Lung (tissue), 11 donors: ENCODE measurements at regions not wholly inside any gene's neighbourhood (a gene's known extent, or its start where the extent isn't known, plus 50 kb on each side); places are given as distances from the start of the nearest gene placed in this dataset.

Experiments
- ATAC-seq: fragments of 200-7000 bp; cut with Tn5 transposase; one replicate; pipeline ENCODE4 v1.9.1; 2020; ENCODE audit warnings: moderate number of reproducible peaks; ENCODE audit not compliant: insufficient read depth, low FRiP score
- DNase-seq, 3 donors: peaks; one replicate each; pipeline ENCODE4 v3.0.0-alpha.2; 2013 to 2017
- H3K27ac ChIP-seq, 2 donors: one replicate each; pipeline ENCODE4 v1.5.1; 2013; ENCODE audit warnings: mild to moderate bottlenecking in 2 of 2, moderate library complexity in 2 of 2, control low read depth in 1 of 2, inconsistent platforms in 1 of 2, low read depth in 1 of 2, low read length in 1 of 2
- H3K27me3 ChIP-seq, 3 donors: one replicate each; pipeline ENCODE4 v1.5.1; 2013; ENCODE audit warnings: low read length in 2 of 3; ENCODE audit not compliant: control insufficient read depth in 3 of 3, insufficient read depth in 3 of 3
- H3K36me3 ChIP-seq, 4 donors: one replicate each; pipeline ENCODE4 v1.5.1; 2013; ENCODE audit warnings: low read length in 4 of 4, mild to moderate bottlenecking in 1 of 4, moderate library complexity in 1 of 4; ENCODE audit not compliant: control insufficient read depth in 4 of 4, insufficient read depth in 4 of 4
- H3K4me1 ChIP-seq, 5 donors: one replicate each; pipeline ENCODE4 v1.5.1; 2013; ENCODE audit warnings: low read length in 5 of 5, mild to moderate bottlenecking in 2 of 5, moderate library complexity in 1 of 5; ENCODE audit not compliant: control insufficient read depth in 5 of 5, insufficient read depth in 5 of 5
- H3K4me3 ChIP-seq: one replicate; pipeline ENCODE4 v1.5.1; 2013; ENCODE audit warnings: mild to moderate bottlenecking, control low read depth, moderate library complexity
- H3K9ac ChIP-seq, 2 donors: one replicate each; pipeline ENCODE4 v1.5.1; 2013; ENCODE audit warnings: low read length in 2 of 2, control low read depth in 1 of 2; ENCODE audit not compliant: insufficient read depth in 1 of 2
- H3K9me3 ChIP-seq, 4 donors: one replicate each; pipeline ENCODE4 v1.5.1; 2013; ENCODE audit warnings: low read length in 3 of 4, mild to moderate bottlenecking in 1 of 4, moderate library complexity in 1 of 4; ENCODE audit not compliant: control insufficient read depth in 4 of 4, insufficient read depth in 3 of 4
- CTCF ChIP-seq: IDR thresholded peaks from 2 replicates; pipeline ENCODE4 v1.5.1; 2012; ENCODE audit warnings: mild to moderate bottlenecking; ENCODE audit errors: control extremely low read depth, extremely low read depth
- WGBS, 2 donors: extraction: QIAGEN DNeasy Blood & Tissue Kit; methylation state at CpG; one replicate each; pipeline ENCODE4 v1.1.7; 2013; 5-methylcytosine and 5-hydroxymethylcytosine counted together
- donor health status: control.
- donor health status: control.
- donor health status: Bipolar disorder and iron deficiency.
- donor health status: healthy.
- donor health status: DM: yes; HTN: yes; CAD: no.

- no peaks in the 10 kb centered on the region for H3K4me1 ChIP-seq
- no peaks in the 10 kb centered on the region for H3K9me3 ChIP-seq
- no peak overlapping the region for H3K9ac ChIP-seq
- ATAC-seq (no peak), DNase-seq (no peak)
- no peak for TF ChIP-seq CTCF
- no peaks in the 10 kb centered on the region for H3K36me3 ChIP-seq
- H3K4me3 ChIP-seq: no peak overlapping the region
- WGBS, 2 donors: 77 to 81% methylated on average over 2 of the region's 2 CpGs
- no peaks in the 10 kb centered on the region for H3K27me3 ChIP-seq
- H3K27ac ChIP-seq: no peak overlapping the region
These were observed 205.4 kb upstream of the VSTM2A start for GRCh38 chr7:54336800-54337199.

GRCh38 chr7:54337466-54337865, 204.7 kb upstream of the VSTM2A start:
- no peak for ATAC-seq
- WGBS, 2 donors: 68 to 77% methylated on average over 2 of the region's 2 CpGs
- no peak for TF ChIP-seq CTCF
- no peaks in the 10 kb centered on the region for H3K4me1 ChIP-seq
- DNase-seq: no peak
- H3K9ac ChIP-seq: no peak overlapping the region
- H3K36me3 ChIP-seq: no peaks in the 10 kb centered on the region
- no peaks in the 10 kb centered on the region for H3K27me3 ChIP-seq
- no peak overlapping the region for H3K4me3 ChIP-seq
- no peak overlapping the region for H3K27ac ChIP-seq
- H3K9me3 ChIP-seq: no peaks in the 10 kb centered on the region

- Histone ChIP-seq H3K27ac (no peak overlapping the region), H3K36me3 (no peaks in the 10 kb centered on the region), H3K4me3 (no peak overlapping the region), H3K27me3 (no peaks in the 10 kb centered on the region), H3K4me1 (no peaks in the 10 kb centered on the region), H3K9me3 (no peaks in the 10 kb centered on the region), H3K9ac (no peak overlapping the region)
- ATAC-seq (no peak), DNase-seq (no peak)
- TF ChIP-seq CTCF: no peak
- 83 to 84% methylated on average over 3 of the region's 3 CpGs for WGBS, 2 donors
These were observed 203.9 kb upstream of the VSTM2A start for GRCh38 chr7:54338319-54338718.

GRCh38 chr7:54339073-54339472, 203.1 kb upstream of the VSTM2A start:
- no peak overlapping the region for H3K27ac ChIP-seq
- TF ChIP-seq CTCF: no peak
- ATAC-seq: no peak

More at GRCh38 chr7:54339073-54339472, 203.1 kb upstream of the VSTM2A start:
- H3K4me1 ChIP-seq: no peaks in the 10 kb centered on the region
- H3K9me3 ChIP-seq: peaks cover 0 to 3% (median 0%) of the 10 kb centered on the region in 4 donors
- 59 to 76% methylated on average over 4 of the region's 4 CpGs for whole genome bisulfite sequencing, 2 donors
- DNase-seq: peak; percentile 12 to 74 (median 37)
- no peaks in the 10 kb centered on the region for H3K27me3 ChIP-seq
- no peak overlapping the region for H3K4me3 ChIP-seq
- no peaks in the 10 kb centered on the region for H3K36me3 ChIP-seq
- H3K9ac ChIP-seq: no peak overlapping the region
